GM06990 (cell line): ENCODE measurements at regions not wholly inside any gene's neighbourhood (a gene's known extent, or its start where the extent isn't known, plus 50 kb on each side); places are given as distances from the start of the nearest gene placed in this dataset.

Experiments used
- DNase-seq: peaks from one replicate; pipeline ENCODE4 v3.0.0-alpha.2; 2011; ENCODE audit not compliant: insufficient read length; ENCODE audit errors: extremely low read depth
- H3K27me3 ChIP-seq: replicated peaks from 2 replicates; pipeline ENCODE4 v1.6.0; 2011; ENCODE audit warnings: low read length; ENCODE audit not compliant: control insufficient read depth, insufficient read depth
- H3K36me3 ChIP-seq: 2 replicates; pipeline ENCODE4 v1.5.1; 2011; ENCODE audit warnings: low read length; ENCODE audit not compliant: control insufficient read depth, insufficient read depth
- H3K4me3 ChIP-seq: replicated peaks from 2 replicates; pipeline ENCODE4 v1.5.1; 2011; ENCODE audit warnings: low read depth, mild to moderate bottlenecking, control low read depth, low read length
- CTCF ChIP-seq: IDR thresholded peaks from 2 replicates; pipeline ENCODE4 v1.5.1; 2011; ENCODE audit warnings: low read length, control low read depth, mild to moderate bottlenecking, inconsistent platforms; ENCODE audit not compliant: insufficient read depth, poor library complexity, severe bottlenecking

- no peaks in the 10 kb centered on the region for H3K36me3 ChIP-seq
- H3K27me3 ChIP-seq = no peaks in the 10 kb centered on the region
- TF ChIP-seq CTCF = no peak
- no peak for DNase-seq
- no peak overlapping the region for H3K4me3 ChIP-seq
Observed at GRCh38 chr13:40331802-40332201, 334.6 kb downstream of the FOXO1 start.

- no peaks in the 10 kb centered on the region for H3K27me3 ChIP-seq
- no peak for TF ChIP-seq CTCF
- no peak for DNase-seq
Observed at GRCh38 chr13:40333226-40333625, 333.2 kb downstream of the FOXO1 start.

GRCh38 chr13:40334031-40334430 lies 332.4 kb downstream of the FOXO1 start:
- H3K27me3 ChIP-seq = no peaks in the 10 kb centered on the region
- no peak overlapping the region for H3K4me3 ChIP-seq
- DNase-seq = no peak
- no peak for TF ChIP-seq CTCF
- no peaks in the 10 kb centered on the region for H3K36me3 ChIP-seq

More at GRCh38 chr13:40333226-40333625, 333.2 kb downstream of the FOXO1 start:
- Histone ChIP-seq H3K36me3 (no peaks in the 10 kb centered on the region), H3K4me3 (no peak overlapping the region)

- no peaks in the 10 kb centered on the region for H3K27me3 ChIP-seq
- no peaks in the 10 kb centered on the region for H3K36me3 ChIP-seq
- H3K4me3 ChIP-seq = no peak overlapping the region
- DNase-seq = no peak
- TF ChIP-seq CTCF = no peak
Observed at GRCh38 chr13:40334616-40335015, 331.8 kb downstream of the FOXO1 start.

GRCh38 chr13:40336228-40337221 lies 329.9 kb downstream of the FOXO1 start:
- Histone ChIP-seq H3K27me3 (no peaks in the 10 kb centered on the region), H3K4me3 (no peak overlapping the region), H3K36me3 (no peaks in the 10 kb centered on the region)
- no peak for TF ChIP-seq CTCF
- DNase-seq = no peak
